ENCODE measurements at regions not wholly inside any gene's neighbourhood (a gene's known extent, or its start where the extent isn't known, plus 50 kb on each side); places are given as distances from the start of the nearest gene placed in this dataset.

DNA sequence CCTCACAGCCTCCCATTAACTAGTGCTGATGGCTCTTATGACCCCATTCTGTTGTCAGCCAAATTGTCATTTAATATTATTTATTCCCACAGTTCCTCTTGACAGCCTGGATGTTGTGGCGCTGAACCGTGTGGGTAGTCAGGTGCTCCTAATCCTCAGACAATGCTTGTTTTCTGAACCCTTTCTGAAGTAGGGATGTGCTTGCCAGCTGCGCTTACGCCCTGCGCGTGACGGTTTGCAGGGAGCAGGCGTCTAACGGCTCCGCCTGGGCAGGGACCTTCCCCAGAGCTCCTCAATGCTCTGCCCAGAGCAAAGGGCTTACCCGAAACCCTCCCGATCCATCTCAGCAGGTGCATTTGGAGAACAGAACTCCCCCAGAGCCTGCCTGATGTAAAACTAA is 358.2 kb upstream of the MYT1L start:
- TF ChIP-seq CTCF (conservative IDR thresholded peaks at IDR 0.05) (no peak), EZH2 (IDR thresholded peaks at IDR 0.05; ENCODE audit: low read depth) (no peak)

Measured in PC-9 (cell line).